Activated CD4-positive, alpha-beta T cell treated with anti-CD3 and anti-CD28 coated beads for 36 hours (primary cell): ENCODE measurements at regions not wholly inside any gene's neighbourhood (a gene's known extent, or its start where the extent isn't known, plus 50 kb on each side); places are given as distances from the start of the nearest gene placed in this dataset.

Experiments
- ATAC-seq: fragments of 200-7000 bp; cut with Tn5 transposase; one replicate; pipeline ENCODE4 v1.10.0; 2021; ENCODE audit warnings: mild to moderate bottlenecking, moderate library complexity
- CTCF ChIA-PET: fragments of 350-600 bp; sonication (Branson Sonifier 250); formaldehyde crosslinking; loops from one replicate; lab custom pipeline; 2021; ENCODE audit warnings: antibody characterized with exemption; lab: Charles Lee
- POLR2A ChIA-PET: fragments of 350-600 bp; sonication (Branson Sonifier 250); formaldehyde crosslinking; loops from one replicate; lab custom pipeline; 2021; ENCODE audit warnings: antibody characterized with exemption, inconsistent platforms; lab: Charles Lee
- DNase-seq: peaks from one replicate; pipeline ENCODE4 v3.0.0-alpha.2; 2020
- H3K27ac Mint-ChIP-seq: one replicate; pipeline ENCODE4 v1.8.0; 2021; ENCODE audit warnings: mixed read lengths
- H3K27me3 Mint-ChIP-seq: one replicate; pipeline ENCODE4 v1.8.0; 2021; ENCODE audit warnings: mixed read lengths
- H3K36me3 Mint-ChIP-seq: one replicate; pipeline ENCODE4 v1.8.0; 2021; ENCODE audit warnings: low read depth, mixed read lengths
- H3K4me1 Mint-ChIP-seq: one replicate; pipeline ENCODE4 v1.8.0; 2021; ENCODE audit warnings: mixed read lengths
- H3K4me3 Mint-ChIP-seq: one replicate; pipeline ENCODE4 v1.8.0; 2021; ENCODE audit warnings: mild to moderate bottlenecking, moderate library complexity, mixed read lengths
- H3K9me3 Mint-ChIP-seq: one replicate; pipeline ENCODE4 v1.8.0; 2021; ENCODE audit warnings: low read depth, mixed read lengths
- intact Hi-C, 2 experiments: fragments of 100-400 bp; cut with DNase I in 1 of 2; cut with micrococcal nuclease in 1 of 2; formaldehyde crosslinking; loops; one replicate each; pipeline versions ENCODE4 v1.14.2 to v1.15.1; 2022 to 2024; cut with DNase I, micrococcal nuclease

DNA sequence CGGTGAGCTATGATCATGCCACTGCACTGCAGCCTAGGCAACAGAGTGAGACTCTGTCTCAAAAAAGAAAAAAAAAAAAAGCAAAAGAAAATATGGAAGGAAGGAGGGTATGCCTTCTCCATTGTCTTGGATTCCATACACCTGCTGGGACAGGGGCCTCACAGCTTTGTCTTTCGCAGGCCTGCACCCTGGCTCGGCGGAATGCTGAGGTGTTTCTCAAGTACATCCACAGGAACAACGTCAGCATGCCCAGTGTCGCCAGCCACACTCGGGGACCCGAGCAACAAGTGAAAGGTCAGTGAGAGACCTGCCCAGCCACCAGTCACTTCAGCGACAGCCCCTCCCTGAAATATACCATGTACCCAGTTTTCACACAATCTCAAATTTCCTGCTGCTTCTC lies 288.5 kb upstream of the UMPS start:
- intact Hi-C loops: no loop called here
- H3K36me3 Mint-ChIP-seq: no peaks in the 10 kb centered on the region
- ChIA-PET CTCF (no interaction called here), POLR2A (no interaction called here)
- H3K4me1 Mint-ChIP-seq: no peaks in the 10 kb centered on the region
- ATAC-seq (no peak), DNase-seq (no peak)
- peaks cover 2% of the 10 kb centered on the region for H3K27me3 Mint-ChIP-seq
- no peak overlapping the region for H3K27ac Mint-ChIP-seq
- H3K9me3 Mint-ChIP-seq: no peaks in the 10 kb centered on the region
- H3K4me3 Mint-ChIP-seq: no peak overlapping the region

DNA sequence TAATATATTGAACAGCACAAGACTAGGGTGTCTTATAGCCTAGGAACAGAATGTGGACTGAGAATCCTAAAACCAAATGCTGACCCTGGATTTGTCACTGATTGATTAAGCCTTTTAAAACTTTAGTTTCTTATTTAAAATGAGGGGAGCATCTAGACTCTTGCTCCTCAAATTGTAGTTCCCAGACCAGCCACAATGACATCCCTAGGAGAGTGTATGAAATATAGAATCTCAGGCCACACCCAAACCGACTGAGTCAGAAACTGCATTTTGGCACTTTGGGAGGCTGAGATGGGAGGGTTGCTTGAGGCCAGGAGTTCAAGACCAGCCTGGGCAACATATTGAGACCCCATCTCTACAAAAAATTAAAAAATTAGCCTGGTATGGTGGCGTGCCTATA lies 287.8 kb upstream of the UMPS start:
- Mint-ChIP-seq H3K27ac (no peak overlapping the region), H3K9me3 (no peaks in the 10 kb centered on the region), H3K36me3 (no peaks in the 10 kb centered on the region), H3K4me3 (no peak overlapping the region), H3K27me3 (peaks cover 2% of the 10 kb centered on the region), H3K4me1 (no peaks in the 10 kb centered on the region)
- no peak for DNase-seq
- ChIA-PET CTCF (interaction anchor here (2.3 kb wide), 1 partner anchor 26 kb away, joined by 5 read pairs; no protein-coding TSS in a partner anchor), POLR2A (no interaction called here)
- intact Hi-C loops: no loop called here
- ATAC-seq: no peak

DNA sequence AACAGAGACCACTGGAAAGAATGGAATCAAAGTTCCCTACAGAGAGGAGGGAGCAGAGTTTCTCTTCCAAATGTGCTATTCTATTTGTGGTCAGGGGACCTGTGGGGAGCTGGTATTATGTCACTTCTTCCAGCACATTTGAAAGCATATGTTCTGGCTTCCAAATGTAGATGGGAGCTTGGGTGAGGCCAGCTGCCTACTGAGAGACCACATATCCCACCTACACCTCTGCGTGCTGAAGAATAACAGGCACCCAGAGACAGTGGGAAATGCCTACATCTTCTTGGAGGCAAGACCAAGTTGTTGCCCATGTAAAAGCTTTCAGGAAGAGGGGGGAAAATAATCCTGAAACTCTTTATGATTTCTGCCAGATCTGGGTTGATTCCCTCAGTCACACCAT lies 286.8 kb upstream of the UMPS start:
- Mint-ChIP-seq H3K9me3 (no peaks in the 10 kb centered on the region), H3K36me3 (no peaks in the 10 kb centered on the region), H3K4me1 (no peaks in the 10 kb centered on the region), H3K27me3 (peaks cover 6% of the 10 kb centered on the region), H3K27ac (no peak overlapping the region), H3K4me3 (no peak overlapping the region)
- POLR2A ChIA-PET: no interaction called here
- no peak for DNase-seq
- ATAC-seq: no peak
- CTCF ChIA-PET: interaction anchor here (1.1 to 2.3 kb wide), 2 partner anchors 25 to 325 kb away, joined by 3 to 5 read pairs; no protein-coding TSS in a partner anchor
- intact Hi-C loops: no loop called here

DNA sequence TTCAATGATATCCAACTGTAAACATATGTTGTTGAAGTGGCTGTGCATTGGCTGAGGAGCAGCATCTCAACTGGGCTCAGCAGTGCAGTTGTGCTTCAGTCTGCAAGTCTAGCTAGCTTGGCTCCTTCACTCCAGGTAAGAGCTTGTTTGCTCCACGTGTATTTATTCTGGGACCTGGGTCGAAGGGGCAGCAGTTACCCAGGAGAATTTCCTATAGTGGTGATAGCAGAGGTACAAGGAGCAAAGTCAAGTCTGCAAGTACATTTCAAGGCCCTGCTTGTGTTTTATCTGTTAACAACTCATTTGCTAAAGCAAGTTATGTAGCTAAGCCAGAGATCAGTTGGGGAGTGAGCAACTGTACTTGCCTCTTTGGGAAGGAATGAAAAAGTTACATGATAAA lies 286.2 kb upstream of the UMPS start:
- DNase-seq (no peak), ATAC-seq (no peak)
- Mint-ChIP-seq H3K36me3 (no peaks in the 10 kb centered on the region), H3K27ac (no peak overlapping the region), H3K4me1 (no peaks in the 10 kb centered on the region), H3K27me3 (peaks cover 8% of the 10 kb centered on the region), H3K9me3 (no peaks in the 10 kb centered on the region), H3K4me3 (no peak overlapping the region)
- CTCF ChIA-PET: interaction anchor here (1.1 to 2.3 kb wide), 2 partner anchors 24 to 325 kb away, joined by 3 to 5 read pairs; no protein-coding TSS in a partner anchor
- POLR2A ChIA-PET: no interaction called here
- intact Hi-C loops: no loop called here

DNA sequence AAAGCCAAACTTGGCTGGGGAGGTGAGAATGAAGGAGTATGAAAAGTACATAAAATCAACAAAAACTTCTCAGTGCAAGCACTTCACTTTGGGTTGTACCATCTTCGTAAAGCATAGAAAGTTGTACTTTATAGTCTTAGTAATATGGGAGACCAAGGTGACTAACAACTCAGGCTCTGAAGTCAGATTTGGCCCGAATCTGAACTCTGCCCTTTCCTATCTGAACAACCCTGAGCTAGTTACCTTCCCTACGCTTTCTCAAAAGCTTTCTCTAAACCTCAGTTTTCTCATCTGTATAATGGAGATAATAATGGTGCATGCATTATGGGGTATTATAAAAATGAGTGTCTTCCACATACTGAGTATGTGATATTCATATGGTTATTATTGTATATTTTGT lies 285.4 kb upstream of the UMPS start:
- no peaks in the 10 kb centered on the region for H3K9me3 Mint-ChIP-seq
- H3K4me1 Mint-ChIP-seq: no peaks in the 10 kb centered on the region
- no peak overlapping the region for H3K4me3 Mint-ChIP-seq
- POLR2A ChIA-PET: no interaction called here
- H3K27ac Mint-ChIP-seq: no peak overlapping the region
- intact Hi-C loops: no loop called here
- no peaks in the 10 kb centered on the region for H3K36me3 Mint-ChIP-seq
- DNase-seq (no peak), ATAC-seq (no peak)
- CTCF ChIA-PET: interaction anchor here (2.3 kb wide), 1 partner anchor 23 kb away, joined by 5 read pairs; no protein-coding TSS in a partner anchor
- peaks cover 8% of the 10 kb centered on the region for H3K27me3 Mint-ChIP-seq

DNA sequence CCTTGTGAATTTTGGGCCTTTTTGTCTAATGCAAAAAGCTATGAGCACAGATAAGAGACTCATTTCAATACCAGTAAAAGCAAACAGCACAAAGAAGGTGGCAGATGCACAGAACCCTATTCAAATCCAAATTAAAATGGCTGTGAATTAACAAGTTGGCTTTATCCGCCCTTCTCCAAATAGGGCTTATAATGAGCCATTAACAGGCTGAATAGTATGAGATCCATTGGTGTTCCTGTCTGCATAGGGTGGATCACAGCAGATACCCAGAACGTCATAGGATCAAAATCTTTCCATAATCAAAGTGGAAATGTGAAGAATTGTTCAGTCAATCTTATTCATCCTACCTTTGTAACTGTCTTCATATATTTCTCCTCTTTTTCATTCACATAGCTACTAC lies 282.4 kb upstream of the UMPS start:
- H3K4me1 Mint-ChIP-seq: no peaks in the 10 kb centered on the region
- intact Hi-C loops: no loop called here
- CTCF ChIA-PET: no interaction called here
- H3K9me3 Mint-ChIP-seq: no peaks in the 10 kb centered on the region
- POLR2A ChIA-PET: no interaction called here
- H3K27me3 Mint-ChIP-seq: peaks cover 7% of the 10 kb centered on the region
- no peaks in the 10 kb centered on the region for H3K36me3 Mint-ChIP-seq
- DNase-seq (no peak), ATAC-seq (no peak)
- H3K27ac Mint-ChIP-seq: no peak overlapping the region
- no peak overlapping the region for H3K4me3 Mint-ChIP-seq

DNA sequence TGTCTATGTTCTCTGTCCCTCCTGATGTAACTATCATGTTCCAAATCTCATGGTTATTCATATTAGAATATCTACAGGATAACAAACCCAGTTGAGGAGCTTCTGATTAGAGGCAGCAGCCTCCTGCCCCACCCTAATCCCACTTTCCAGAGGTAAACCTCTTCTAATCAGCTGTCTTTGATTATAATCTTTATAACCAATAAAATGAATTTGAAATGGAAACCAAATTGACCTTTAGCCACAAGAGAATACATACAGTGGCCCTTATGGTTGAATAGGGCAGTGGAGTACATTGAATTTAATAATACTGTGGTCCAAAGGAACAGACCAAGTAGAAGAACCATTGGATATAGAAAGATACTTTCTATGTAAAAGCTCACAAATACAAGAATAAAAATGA lies 281.3 kb upstream of the UMPS start:
- no peaks in the 10 kb centered on the region for H3K4me1 Mint-ChIP-seq
- intact Hi-C loops: no loop called here
- CTCF ChIA-PET: interaction anchor here (0.6 kb wide), 1 partner anchor 19 kb away, joined by 3 read pairs; no protein-coding TSS in a partner anchor

DNA sequence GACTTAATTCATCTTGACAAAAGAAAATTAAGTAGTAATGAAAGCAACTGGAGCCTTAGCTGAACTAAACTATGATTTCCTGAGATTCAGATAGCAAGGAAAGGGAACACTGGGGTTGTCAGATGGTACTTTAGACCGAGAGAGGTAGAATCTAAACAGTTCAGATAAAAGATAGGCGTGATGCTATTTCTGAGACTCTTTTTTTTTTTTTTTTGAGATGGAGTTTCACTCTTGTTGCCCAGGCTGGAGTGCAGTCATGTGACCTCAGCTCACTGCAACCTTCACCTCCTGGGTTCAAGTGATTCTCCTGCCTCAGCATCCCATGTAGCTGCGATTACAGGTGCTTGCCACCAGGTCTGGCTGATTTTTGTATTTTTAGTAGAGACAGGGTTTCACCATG lies 279.9 kb upstream of the UMPS start:
- Mint-ChIP-seq H3K9me3 (no peaks in the 10 kb centered on the region), H3K4me3 (no peak overlapping the region), H3K27me3 (peaks cover 9% of the 10 kb centered on the region), H3K4me1 (no peaks in the 10 kb centered on the region), H3K36me3 (no peaks in the 10 kb centered on the region), H3K27ac (no peak overlapping the region)
- ChIA-PET CTCF (no interaction called here), POLR2A (no interaction called here)
- no peak for DNase-seq
- ATAC-seq: no peak
- intact Hi-C loops: no loop called here

More for the DNA sequence above, 281.3 kb upstream of the UMPS start:
- POLR2A ChIA-PET: no interaction called here
- ATAC-seq (no peak), DNase-seq (no peak)
- H3K27ac Mint-ChIP-seq: no peak overlapping the region
- peaks cover 7% of the 10 kb centered on the region for H3K27me3 Mint-ChIP-seq
- no peaks in the 10 kb centered on the region for H3K9me3 Mint-ChIP-seq
- no peak overlapping the region for H3K4me3 Mint-ChIP-seq
- H3K36me3 Mint-ChIP-seq: no peaks in the 10 kb centered on the region

DNA sequence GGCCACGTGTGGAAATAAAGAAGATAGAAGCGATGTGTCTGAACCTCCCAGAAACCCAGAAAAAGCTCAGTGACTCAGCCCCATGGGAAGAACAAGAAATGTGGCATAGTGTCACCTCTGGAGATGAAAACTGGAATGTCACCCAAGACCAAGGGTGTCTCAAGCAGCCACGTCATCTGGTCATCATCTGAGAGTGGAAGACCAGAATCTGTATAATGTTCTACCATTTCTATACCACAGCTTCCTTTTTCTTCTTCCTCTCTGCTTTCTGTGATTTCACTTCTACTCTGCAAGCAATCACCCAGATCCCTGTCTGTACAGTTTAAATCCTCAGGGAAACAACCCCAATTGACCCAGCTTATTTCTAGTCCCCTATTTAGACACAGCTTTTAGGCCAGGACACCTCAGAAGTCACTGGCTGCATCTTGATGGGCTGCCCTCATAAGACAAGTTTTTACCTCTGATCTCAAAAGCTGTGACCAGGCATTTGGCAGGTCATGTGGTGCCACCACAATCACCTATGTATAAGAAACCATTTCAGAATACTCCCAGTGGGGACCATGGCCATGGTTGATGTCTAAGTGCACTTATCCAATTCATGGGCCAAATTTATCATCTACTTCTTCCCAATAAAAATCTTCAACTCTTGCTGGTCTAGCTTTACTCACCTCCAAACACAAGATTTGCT lies 278.5 kb upstream of the UMPS start:
- DNase-seq (no peak), ATAC-seq (no peak)
- H3K4me3 Mint-ChIP-seq: no peak overlapping the region
- ChIA-PET POLR2A (no interaction called here), CTCF (interaction anchor here (1.3 kb wide), 1 partner anchor 16 kb away, joined by 4 read pairs; no protein-coding TSS in a partner anchor)
- no peaks in the 10 kb centered on the region for H3K9me3 Mint-ChIP-seq
- H3K27me3 Mint-ChIP-seq: peaks cover 9% of the 10 kb centered on the region
- no peak overlapping the region for H3K27ac Mint-ChIP-seq
- intact Hi-C loops: no loop called here
- no peaks in the 10 kb centered on the region for H3K4me1 Mint-ChIP-seq
- H3K36me3 Mint-ChIP-seq: no peaks in the 10 kb centered on the region

DNA sequence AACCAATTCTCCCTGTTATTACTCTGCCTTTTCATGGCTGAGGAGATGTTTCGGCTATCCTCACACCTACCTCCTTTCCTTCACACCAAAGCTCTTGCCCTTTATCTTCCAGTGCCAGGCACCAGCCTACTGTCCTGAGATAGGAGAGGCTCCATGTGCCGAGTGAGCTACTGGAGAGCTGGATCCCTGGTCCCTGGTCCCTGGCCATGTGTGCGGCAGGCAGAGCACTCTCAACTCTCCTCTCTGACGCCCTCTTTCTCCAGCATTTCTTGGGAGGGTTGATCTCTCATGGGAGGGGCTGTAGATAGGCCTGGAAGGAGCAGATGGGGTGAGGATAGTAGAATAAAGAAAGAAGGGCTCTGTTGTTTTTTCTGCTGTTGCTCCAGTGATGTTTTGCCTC lies 277.1 kb upstream of the UMPS start:
- peaks cover 14% of the 10 kb centered on the region for H3K27me3 Mint-ChIP-seq
- H3K36me3 Mint-ChIP-seq: no peaks in the 10 kb centered on the region
- ChIA-PET CTCF (no interaction called here), POLR2A (no interaction called here)
- H3K27ac Mint-ChIP-seq: no peak overlapping the region
- H3K4me1 Mint-ChIP-seq: no peaks in the 10 kb centered on the region
- no peak overlapping the region for H3K4me3 Mint-ChIP-seq
- no peak for DNase-seq
- ATAC-seq: no peak
- no peaks in the 10 kb centered on the region for H3K9me3 Mint-ChIP-seq
- intact Hi-C loops: no loop called here

DNA sequence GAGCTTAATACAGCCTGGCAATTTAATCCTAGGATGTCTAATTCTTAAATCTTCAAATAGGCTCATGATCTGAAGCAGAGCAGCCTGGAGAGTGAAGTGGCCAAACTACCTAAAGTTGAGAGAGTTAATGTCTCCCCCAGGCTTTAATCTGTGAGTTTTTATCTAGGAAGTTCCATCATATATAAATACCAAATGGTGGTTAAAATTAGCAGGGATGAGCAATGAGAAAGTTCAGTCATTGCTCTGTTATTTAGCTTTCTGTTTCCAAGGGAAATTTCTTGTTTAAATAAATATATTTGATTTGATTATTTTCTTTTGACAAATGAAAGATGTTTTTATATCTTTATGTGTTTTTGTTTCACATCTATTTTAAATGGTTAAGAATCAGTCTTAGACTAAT lies 274.4 kb upstream of the UMPS start:
- H3K36me3 Mint-ChIP-seq: no peaks in the 10 kb centered on the region
- peaks cover 12% of the 10 kb centered on the region for H3K27me3 Mint-ChIP-seq
- CTCF ChIA-PET: interaction anchor here (1.1 to 1.8 kb wide), 2 partner anchors 13 to 17 kb away, joined by 4 to 9 read pairs; no protein-coding TSS in a partner anchor
- H3K4me3 Mint-ChIP-seq: no peak overlapping the region
- POLR2A ChIA-PET: no interaction called here
- no peak for DNase-seq
- ATAC-seq: no peak
- H3K27ac Mint-ChIP-seq: no peak overlapping the region
- H3K9me3 Mint-ChIP-seq: no peaks in the 10 kb centered on the region
- intact Hi-C loops: no loop called here
- H3K4me1 Mint-ChIP-seq: no peaks in the 10 kb centered on the region

DNA sequence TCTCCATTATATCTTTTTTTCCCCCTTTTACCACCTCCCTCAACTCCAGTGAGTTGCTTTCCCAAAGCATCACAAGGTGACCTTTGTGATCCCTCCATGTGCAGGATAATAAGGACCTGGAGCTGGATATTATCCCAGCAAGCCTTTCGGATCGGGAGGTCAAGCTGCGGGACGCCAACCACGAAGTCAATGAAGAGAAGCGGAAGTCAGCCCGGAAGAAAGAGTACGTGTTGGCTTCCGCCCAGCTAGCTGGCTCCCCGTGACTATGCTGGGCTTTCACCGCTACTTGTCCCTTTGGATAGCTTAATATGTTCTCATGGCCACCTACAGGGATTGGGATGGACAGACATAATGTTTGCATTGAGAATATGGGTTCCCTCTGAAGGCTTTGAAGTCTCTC lies 273.7 kb upstream of the UMPS start:
- POLR2A ChIA-PET: no interaction called here
- CTCF ChIA-PET: interaction anchor here (1.1 to 1.8 kb wide), 2 partner anchors 12 to 17 kb away, joined by 4 to 9 read pairs; no protein-coding TSS in a partner anchor
- H3K9me3 Mint-ChIP-seq: no peaks in the 10 kb centered on the region
- no peak for ATAC-seq
- H3K27me3 Mint-ChIP-seq: peaks cover 15% of the 10 kb centered on the region
- no peaks in the 10 kb centered on the region for H3K4me1 Mint-ChIP-seq
- H3K36me3 Mint-ChIP-seq: no peaks in the 10 kb centered on the region
- no peak overlapping the region for H3K27ac Mint-ChIP-seq
- no peak overlapping the region for H3K4me3 Mint-ChIP-seq
- intact Hi-C loops: no loop called here
- DNase-seq: no peak
